ENCODE measurements at regions not wholly inside any gene's neighbourhood (a gene's known extent, or its start where the extent isn't known, plus 50 kb on each side); places are given as distances from the start of the nearest gene placed in this dataset.

- Histone ChIP-seq H3K4me1 (ENCODE audit: control insufficient read depth, low read length) (no peaks in the 10 kb centered on the region), H3F3A (ENCODE audit: control insufficient read depth, insufficient read depth) (no peaks in the 10 kb centered on the region)
- TF ChIP-seq CTCF (IDR thresholded peaks at IDR 0.05; ENCODE audit: low read depth, low read length, poor library complexity, severe bottlenecking) (no peak), EZH2phosphoT487 (IDR thresholded peaks at IDR 0.05; ENCODE audit: borderline replicate concordance, low read length) (no peak)
Measured at GRCh38 chr4:149136951-149137620, 678.6 kb downstream of the IQCM start.

DNA sequence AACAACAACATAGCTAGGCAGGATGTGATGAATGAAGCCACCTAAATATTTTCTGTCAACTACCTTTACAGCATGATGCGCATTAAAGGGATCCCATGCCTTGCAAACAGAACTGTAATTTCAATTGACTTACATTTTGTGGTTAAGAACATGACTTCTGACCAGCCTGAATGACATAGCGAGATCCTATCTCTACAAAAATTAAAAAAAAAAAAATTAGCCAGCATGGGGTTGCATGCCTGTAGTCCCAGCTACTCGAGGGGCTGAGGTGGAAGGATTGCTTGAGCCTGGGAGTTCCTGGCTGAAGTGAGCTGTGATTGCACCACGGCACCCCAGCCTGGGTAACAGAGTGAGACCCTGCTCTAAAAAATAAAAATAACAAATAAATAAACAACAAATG lies 680.6 kb downstream of the IQCM start:
- H3K79me2 ChIP-seq (ENCODE audit: control insufficient read depth, low read length), result no peaks in the 10 kb centered on the region
- no peaks in the 10 kb centered on the region for H3K9me2 ChIP-seq (replicated peaks; ENCODE audit: control insufficient read depth, low read length)
- H3K4me3 ChIP-seq (ENCODE audit: low read length), result no peak overlapping the region
- H3K27ac ChIP-seq (ENCODE audit: low read depth, low read length), result no peak overlapping the region
- H3K36me3 ChIP-seq (ENCODE audit: control insufficient read depth, low read length), result no peaks in the 10 kb centered on the region
- H3K4me2 ChIP-seq (ENCODE audit: low read length), result no peak overlapping the region
- H3K9me3 ChIP-seq (ENCODE audit: control insufficient read depth, insufficient read depth, low read length), result no peaks in the 10 kb centered on the region
- H3F3A ChIP-seq (ENCODE audit: control insufficient read depth, insufficient read depth), result no peaks in the 10 kb centered on the region
- H3K4me1 ChIP-seq (ENCODE audit: control insufficient read depth, low read length), result no peaks in the 10 kb centered on the region
- no peaks in the 10 kb centered on the region for H3K27me3 ChIP-seq (ENCODE audit: control insufficient read depth, low read length)
- TF ChIP-seq CTCF (IDR thresholded peaks at IDR 0.05; ENCODE audit: low read depth, low read length, poor library complexity, severe bottlenecking), result no peak
- TF ChIP-seq EZH2phosphoT487 (IDR thresholded peaks at IDR 0.05; ENCODE audit: borderline replicate concordance, low read length), result no peak
- no peaks in the 10 kb centered on the region for H4K20me1 ChIP-seq (ENCODE audit: control insufficient read depth, insufficient read depth, low read depth, low read length)

More at GRCh38 chr4:149136951-149137620, 678.6 kb downstream of the IQCM start:
- no peaks in the 10 kb centered on the region for H3K27me3 ChIP-seq (ENCODE audit: control insufficient read depth, low read length)
- H3K36me3 ChIP-seq (ENCODE audit: control insufficient read depth, low read length), result no peaks in the 10 kb centered on the region
- no peaks in the 10 kb centered on the region for H3K9me3 ChIP-seq (ENCODE audit: control insufficient read depth, insufficient read depth, low read length)
- no peaks in the 10 kb centered on the region for H4K20me1 ChIP-seq (ENCODE audit: control insufficient read depth, insufficient read depth, low read depth, low read length)
- H3K4me3 ChIP-seq (ENCODE audit: low read length), result no peak overlapping the region
- H3K4me2 ChIP-seq (ENCODE audit: low read length), result no peak overlapping the region
- no peaks in the 10 kb centered on the region for H3K9me2 ChIP-seq (replicated peaks; ENCODE audit: control insufficient read depth, low read length)
- H3K79me2 ChIP-seq (ENCODE audit: control insufficient read depth, low read length), result no peaks in the 10 kb centered on the region
- H3K27ac ChIP-seq (ENCODE audit: low read depth, low read length), result no peak overlapping the region

GRCh38 chr4:149121023-149121404 lies 678.8 kb upstream of the NR3C2 start:
- Histone ChIP-seq H3K4me2 (ENCODE audit: low read length) (no peak overlapping the region), H4K20me1 (ENCODE audit: control insufficient read depth, insufficient read depth, low read depth, low read length) (no peaks in the 10 kb centered on the region), H3K4me3 (ENCODE audit: low read length) (no peak overlapping the region), H3K9me3 (ENCODE audit: control insufficient read depth, insufficient read depth, low read length) (no peaks in the 10 kb centered on the region), H3F3A (ENCODE audit: control insufficient read depth, insufficient read depth) (no peaks in the 10 kb centered on the region), H3K9me2 (replicated peaks; ENCODE audit: control insufficient read depth, low read length) (no peaks in the 10 kb centered on the region; the same call in 1 of the 2 replicates), H3K4me1 (ENCODE audit: control insufficient read depth, low read length) (no peaks in the 10 kb centered on the region), H3K79me2 (ENCODE audit: control insufficient read depth, low read length) (no peaks in the 10 kb centered on the region), H3K27me3 (ENCODE audit: control insufficient read depth, low read length) (no peaks in the 10 kb centered on the region), H3K27ac (ENCODE audit: low read depth, low read length) (no peak overlapping the region), H3K36me3 (ENCODE audit: control insufficient read depth, low read length) (no peaks in the 10 kb centered on the region)
- TF ChIP-seq EZH2phosphoT487 (IDR thresholded peaks at IDR 0.05; ENCODE audit: borderline replicate concordance, low read length), result no peak
- TF ChIP-seq CTCF (IDR thresholded peaks at IDR 0.05; ENCODE audit: low read depth, low read length, poor library complexity, severe bottlenecking), result no peak
